Panc1 (cell line): ENCODE measurements at regions not wholly inside any gene's neighbourhood (a gene's known extent, or its start where the extent isn't known, plus 50 kb on each side); places are given as distances from the start of the nearest gene placed in this dataset.

Experiments used
- POLR2AphosphoS5 ChIP-seq: IDR thresholded peaks from 2 replicates; pipeline ENCODE4 v1.6.1; 2012; ENCODE audit warnings: mild to moderate bottlenecking, low read depth, low read length, moderate library complexity
- TCF7L2 ChIP-seq: IDR thresholded peaks from 2 replicates; pipeline ENCODE4 v1.6.1; 2011; ENCODE audit warnings: mild to moderate bottlenecking, low read depth, low read length, inconsistent platforms
- TF ChIP-seq, protein P1 (sequence below): fragments of 450-650 bp; IDR thresholded peaks from 2 replicates; pipeline ENCODE4 v1.5.1; 2017; ENCODE audit warnings: mild to moderate bottlenecking

DNA sequence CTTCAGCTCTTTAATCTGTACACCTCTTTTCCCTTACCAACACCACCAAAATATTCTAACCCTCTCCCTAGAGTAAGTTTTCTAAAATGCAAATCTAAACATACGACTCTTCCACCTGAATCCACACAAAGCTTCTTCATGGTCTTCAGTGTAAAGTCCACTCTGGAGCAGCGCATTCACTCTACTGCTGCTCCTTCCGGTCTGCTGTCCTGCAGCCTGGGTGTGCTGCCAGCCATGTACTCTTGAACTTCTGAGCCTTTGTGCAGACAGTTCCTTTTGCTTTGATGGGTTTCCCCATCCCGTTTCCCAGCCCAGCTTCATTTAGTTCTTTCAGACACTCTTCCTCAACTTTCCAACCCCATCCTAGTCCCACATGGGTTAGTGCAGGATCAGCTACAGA is 108.7 kb upstream of the SGK1 start:
- TF ChIP-seq TCF7L2, result no peak
- TF ChIP-seq, protein P1, sequence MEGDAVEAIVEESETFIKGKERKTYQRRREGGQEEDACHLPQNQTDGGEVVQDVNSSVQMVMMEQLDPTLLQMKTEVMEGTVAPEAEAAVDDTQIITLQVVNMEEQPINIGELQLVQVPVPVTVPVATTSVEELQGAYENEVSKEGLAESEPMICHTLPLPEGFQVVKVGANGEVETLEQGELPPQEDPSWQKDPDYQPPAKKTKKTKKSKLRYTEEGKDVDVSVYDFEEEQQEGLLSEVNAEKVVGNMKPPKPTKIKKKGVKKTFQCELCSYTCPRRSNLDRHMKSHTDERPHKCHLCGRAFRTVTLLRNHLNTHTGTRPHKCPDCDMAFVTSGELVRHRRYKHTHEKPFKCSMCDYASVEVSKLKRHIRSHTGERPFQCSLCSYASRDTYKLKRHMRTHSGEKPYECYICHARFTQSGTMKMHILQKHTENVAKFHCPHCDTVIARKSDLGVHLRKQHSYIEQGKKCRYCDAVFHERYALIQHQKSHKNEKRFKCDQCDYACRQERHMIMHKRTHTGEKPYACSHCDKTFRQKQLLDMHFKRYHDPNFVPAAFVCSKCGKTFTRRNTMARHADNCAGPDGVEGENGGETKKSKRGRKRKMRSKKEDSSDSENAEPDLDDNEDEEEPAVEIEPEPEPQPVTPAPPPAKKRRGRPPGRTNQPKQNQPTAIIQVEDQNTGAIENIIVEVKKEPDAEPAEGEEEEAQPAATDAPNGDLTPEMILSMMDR, result no peak
- TF ChIP-seq POLR2AphosphoS5, result no peak
